DOHH2 (cell line): ENCODE measurements at regions not wholly inside any gene's neighbourhood (a gene's known extent, or its start where the extent isn't known, plus 50 kb on each side); places are given as distances from the start of the nearest gene placed in this dataset.

Experiments used
- H3F3A ChIP-seq: fragments of 200-600 bp; sonication (generic), shearing (Covaris generic); 2 replicates; pipeline ENCODE4 v1.6.0; 2016; ENCODE audit warnings: antibody characterized with exemption, mild to moderate bottlenecking; ENCODE audit not compliant: control insufficient read depth, insufficient read depth
- H3K27ac ChIP-seq: fragments of 200-600 bp; sonication (generic); 2 replicates; pipeline ENCODE4 v1.5.1; 2014; ENCODE audit warnings: low read depth, mild to moderate bottlenecking, low read length, moderate library complexity
- H3K27me3 ChIP-seq: fragments of 200-600 bp; sonication (generic); 2 replicates; pipeline ENCODE4 v1.6.1; 2014; ENCODE audit warnings: mild to moderate bottlenecking, low read length, mixed read lengths; ENCODE audit not compliant: control insufficient read depth
- H3K36me3 ChIP-seq: fragments of 200-600 bp; sonication (generic); 2 replicates; pipeline ENCODE4 v1.6.1; 2014; ENCODE audit warnings: mild to moderate bottlenecking, low read length, moderate library complexity, mixed read lengths; ENCODE audit not compliant: control insufficient read depth
- H3K4me1 ChIP-seq: fragments of 200-600 bp; sonication (generic); 2 replicates; pipeline ENCODE4 v1.6.1; 2014; ENCODE audit warnings: mild to moderate bottlenecking, low read length, mixed read lengths; ENCODE audit not compliant: control insufficient read depth
- H3K4me2 ChIP-seq: fragments of 200-600 bp; sonication (generic); 2 replicates; pipeline ENCODE4 v1.6.0; 2014; ENCODE audit warnings: mild to moderate bottlenecking, low read length, moderate library complexity
- H3K4me3 ChIP-seq: fragments of 200-600 bp; sonication (generic); 2 replicates; pipeline ENCODE4 v1.5.1; 2014; ENCODE audit warnings: mild to moderate bottlenecking, low read length, mixed read lengths
- H3K79me2 ChIP-seq: fragments of 200-600 bp; sonication (generic); 2 replicates; pipeline ENCODE4 v1.6.1; 2014; ENCODE audit warnings: mild to moderate bottlenecking, low read length, mixed read lengths; ENCODE audit not compliant: control insufficient read depth
- H3K9me2 ChIP-seq: fragments of 200-600 bp; sonication (generic); replicated peaks from 2 replicates; pipeline ENCODE4 v1.6.1; 2014; ENCODE audit warnings: mild to moderate bottlenecking, low read length, mixed read lengths; ENCODE audit not compliant: control insufficient read depth
- H3K9me3 ChIP-seq: fragments of 200-600 bp; sonication (generic); 2 replicates; pipeline ENCODE4 v1.6.1; 2014; ENCODE audit warnings: antibody characterized with exemption, low read length, mixed read lengths; ENCODE audit not compliant: control insufficient read depth, insufficient read depth
- H4K20me1 ChIP-seq: fragments of 200-600 bp; sonication (generic); 2 replicates; pipeline ENCODE4 v1.6.0; 2014; ENCODE audit warnings: low read depth, mild to moderate bottlenecking, antibody characterized with exemption, low read length, moderate library complexity; ENCODE audit not compliant: control insufficient read depth, insufficient read depth
- CTCF ChIP-seq: fragments of 200-600 bp; sonication (generic); IDR thresholded peaks from one replicate; pipeline ENCODE4 v1.5.1; 2014; ENCODE audit warnings: antibody characterized with exemption, mild to moderate bottlenecking, low read depth, low read length; ENCODE audit not compliant: poor library complexity, severe bottlenecking
- EZH2phosphoT487 ChIP-seq: fragments of 200-600 bp; sonication (generic); IDR thresholded peaks from 2 replicates; pipeline ENCODE4 v1.6.1; 2017; ENCODE audit warnings: borderline replicate concordance, mild to moderate bottlenecking, antibody characterized with exemption, low read length, moderate library complexity, mixed read lengths

GRCh38 chr2:17030047-17030446, 364.4 kb upstream of the CYRIA start:
- Histone ChIP-seq H3K9me2 (no peaks in the 10 kb centered on the region), H3K4me3 (no peak overlapping the region), H3K4me2 (no peak overlapping the region), H3K27ac (no peak overlapping the region), H3F3A (no peaks in the 10 kb centered on the region), H4K20me1 (no peaks in the 10 kb centered on the region), H3K4me1 (no peaks in the 10 kb centered on the region), H3K9me3 (no peaks in the 10 kb centered on the region), H3K79me2 (no peaks in the 10 kb centered on the region), H3K27me3 (no peaks in the 10 kb centered on the region), H3K36me3 (no peaks in the 10 kb centered on the region)
- TF ChIP-seq CTCF (no peak), EZH2phosphoT487 (no peak)

- Histone ChIP-seq H3F3A (no peaks in the 10 kb centered on the region), H3K27me3 (no peaks in the 10 kb centered on the region), H3K9me3 (no peaks in the 10 kb centered on the region), H3K4me1 (peaks cover 7% of the 10 kb centered on the region; the same call in 1 of the 2 replicates), H3K79me2 (no peaks in the 10 kb centered on the region), H3K9me2 (no peaks in the 10 kb centered on the region), H3K27ac (no peak overlapping the region), H4K20me1 (no peaks in the 10 kb centered on the region), H3K36me3 (no peaks in the 10 kb centered on the region), H3K4me2 (no peak overlapping the region), H3K4me3 (no peak overlapping the region)
- no peak for TF ChIP-seq CTCF
- TF ChIP-seq EZH2phosphoT487 = no peak
Measured at GRCh38 chr2:17012297-17012696, 346.7 kb upstream of the CYRIA start.

GRCh38 chr2:17010104-17010503, 344.5 kb upstream of the CYRIA start:
- H3K9me3 ChIP-seq = no peaks in the 10 kb centered on the region
- H3K4me1 ChIP-seq = peaks cover 10% of the 10 kb centered on the region
- H3K27ac ChIP-seq = no peak overlapping the region
- H3K4me3 ChIP-seq = no peak overlapping the region
- H3F3A ChIP-seq = no peaks in the 10 kb centered on the region
- no peaks in the 10 kb centered on the region for H3K27me3 ChIP-seq
- TF ChIP-seq EZH2phosphoT487 (no peak), CTCF (no peak)
- H4K20me1 ChIP-seq = no peaks in the 10 kb centered on the region
- H3K36me3 ChIP-seq = no peaks in the 10 kb centered on the region
- no peaks in the 10 kb centered on the region for H3K9me2 ChIP-seq
- H3K4me2 ChIP-seq = no peak overlapping the region
- no peaks in the 10 kb centered on the region for H3K79me2 ChIP-seq

GRCh38 chr2:17000184-17000482, 334.5 kb upstream of the CYRIA start:
- no peak for TF ChIP-seq CTCF
- TF ChIP-seq EZH2phosphoT487 = no peak
- Histone ChIP-seq H4K20me1 (no peaks in the 10 kb centered on the region), H3K4me2 (no peak overlapping the region), H3K4me3 (no peak overlapping the region), H3K9me3 (peaks cover 2% of the 10 kb centered on the region; the same call in 1 of the 2 replicates), H3K36me3 (no peaks in the 10 kb centered on the region), H3K79me2 (no peaks in the 10 kb centered on the region), H3K9me2 (no peaks in the 10 kb centered on the region), H3K27me3 (no peaks in the 10 kb centered on the region), H3F3A (no peaks in the 10 kb centered on the region), H3K4me1 (peaks cover 16% of the 10 kb centered on the region), H3K27ac (no peak overlapping the region)
